B cell (primary cell): ENCODE measurements at regions not wholly inside any gene's neighbourhood (a gene's known extent, or its start where the extent isn't known, plus 50 kb on each side); places are given as distances from the start of the nearest gene placed in this dataset.
"Not testable (repeated sequence)": the region's sequence is repeated elsewhere in the genome, so short reads cannot be mapped to it uniquely, and the experiment has no call there.

Experiments used
- ATAC-seq: fragments of 200-7000 bp; cut with Tn5 transposase; one replicate; pipeline ENCODE4 v1.10.0; 2021; ENCODE audit warnings: low read depth, mild to moderate bottlenecking, moderate number of reproducible peaks, moderate library complexity
- CTCF ChIA-PET: fragments of 350-600 bp; sonication (Branson Sonifier 250); formaldehyde crosslinking; loops from one replicate; lab custom pipeline; 2021; ENCODE audit warnings: antibody characterized with exemption, inconsistent platforms; lab: Charles Lee
- POLR2A ChIA-PET: fragments of 350-600 bp; sonication (Branson Sonifier 250); formaldehyde crosslinking; loops from one replicate; lab custom pipeline; 2021; ENCODE audit warnings: antibody characterized with exemption; lab: Charles Lee
- DNase-seq: peaks from one replicate; pipeline ENCODE4 v3.0.0; 2013
- H2AFZ ChIP-seq: 2 replicates; pipeline ENCODE4 v1.6.1; 2012; ENCODE audit warnings: mild to moderate bottlenecking, low read depth, low read length; ENCODE audit not compliant: insufficient read depth, poor library complexity, severe bottlenecking
- H3K27ac ChIP-seq, 2 donors: 1 replicate in 1 of 2; 2 replicates in 1 of 2; pipeline ENCODE4 v1.5.1; 2012 to 2013; ENCODE audit warnings: low read length in 2 of 2, mild to moderate bottlenecking in 2 of 2, moderate library complexity in 1 of 2
- H3K27me3 ChIP-seq, 4 experiments: fragments of 200-600 bp in 1 of 4; sonication (generic) in 1 of 4; replicated peaks in 1 of 4; 1 replicate in 2 of 4; 2 replicates in 2 of 4; pipeline versions ENCODE4 v1.6.1 to v1.7.0; 2013 to 2016; ENCODE audit warnings: low read length in 3 of 4, mild to moderate bottlenecking in 2 of 4, mixed read lengths in 1 of 4, moderate library complexity in 1 of 4; ENCODE audit not compliant: insufficient read depth in 4 of 4, control insufficient read depth in 3 of 4; ENCODE audit errors: control extremely low read depth in 1 of 4
- H3K36me3 ChIP-seq, 2 experiments: replicated peaks in 1 of 2; 1 replicate in 1 of 2; 2 replicates in 1 of 2; pipeline versions ENCODE4 v1.6.1 to v1.7.1; 2013; ENCODE audit warnings: low read length in 1 of 2; ENCODE audit not compliant: insufficient read depth in 2 of 2, control insufficient read depth in 1 of 2; ENCODE audit errors: control extremely low read depth in 1 of 2, extremely low read depth in 1 of 2
- H3K4me1 ChIP-seq, 2 donors: fragments of 200-600 bp in 1 of 2; sonication (generic) in 1 of 2; 1 replicate in 1 of 2; 2 replicates in 1 of 2; pipeline versions ENCODE4 v1.5.1 to v1.6.1; 2013 to 2017; ENCODE audit warnings: low read length in 2 of 2; ENCODE audit not compliant: control insufficient read depth in 2 of 2, insufficient read depth in 2 of 2
- H3K4me2 ChIP-seq: replicated peaks from 2 replicates; pipeline ENCODE3; 2012; ENCODE audit warnings: mild to moderate bottlenecking, low read depth, low read length; ENCODE audit not compliant: poor library complexity, severe bottlenecking
- H3K4me3 ChIP-seq, 5 experiments: fragments of 200-600 bp in 1 of 5; sonication (generic) in 1 of 5; 1 replicate in 3 of 5; 2 replicates in 2 of 5; pipeline versions ENCODE4 v1.5.1 to v1.7.0; 2011 to 2016; ENCODE audit warnings: low read length in 4 of 5, mild to moderate bottlenecking in 4 of 5, low read depth in 2 of 5, control low read depth in 1 of 5, moderate library complexity in 1 of 5; ENCODE audit not compliant: insufficient read depth in 1 of 5; ENCODE audit errors: control extremely low read depth in 1 of 5, extremely low read depth in 1 of 5
- H3K79me2 ChIP-seq: fragments of 200-600 bp; sonication (generic); one replicate; pipeline ENCODE4 v1.6.0; 2016; ENCODE audit warnings: low read length; ENCODE audit not compliant: control insufficient read depth, insufficient read depth
- H3K9ac ChIP-seq: fragments of 200-600 bp; sonication (generic); 2 replicates; pipeline ENCODE4 v1.6.1; 2017; ENCODE audit warnings: mild to moderate bottlenecking, low read length, moderate library complexity
- H3K9me3 ChIP-seq, 3 donors: one replicate each; pipeline versions ENCODE4 v1.6.1 to v1.7.1; 2013; ENCODE audit warnings: low read length in 2 of 3; ENCODE audit not compliant: control insufficient read depth in 2 of 3, insufficient read depth in 1 of 3; ENCODE audit errors: control extremely low read depth in 1 of 3
- H4K20me1 ChIP-seq: 2 replicates; pipeline ENCODE4 v1.6.0; 2012; ENCODE audit warnings: mild to moderate bottlenecking, low read length; ENCODE audit not compliant: insufficient read depth, control insufficient read depth, poor library complexity, severe bottlenecking
- H3K27ac Mint-ChIP-seq: one replicate; pipeline ENCODE4 v1.8.0; 2021; ENCODE audit warnings: mixed read lengths
- H3K27me3 Mint-ChIP-seq: one replicate; pipeline ENCODE4 v1.8.0; 2021; ENCODE audit warnings: mixed read lengths
- H3K4me1 Mint-ChIP-seq: one replicate; pipeline ENCODE4 v1.8.0; 2021; ENCODE audit warnings: mixed read lengths
- H3K4me3 Mint-ChIP-seq: one replicate; pipeline ENCODE4 v1.8.0; 2021; ENCODE audit warnings: mixed read lengths
- H3K9me3 Mint-ChIP-seq: one replicate; pipeline ENCODE4 v1.8.0; 2022; ENCODE audit warnings: mixed read lengths; ENCODE audit not compliant: insufficient read depth
- CTCF ChIP-seq: fragments of 200-600 bp; IDR thresholded peaks from one replicate; pipeline ENCODE4 v1.8.0; 2022; ENCODE audit warnings: antibody characterized with exemption, mild to moderate bottlenecking
- EZH2 ChIP-seq: IDR thresholded peaks from 2 replicates; pipeline ENCODE4 v1.6.1; 2012; ENCODE audit warnings: borderline replicate concordance, low read depth, mild to moderate bottlenecking, moderate library complexity, low read length; ENCODE audit not compliant: insufficient read depth, poor library complexity, severe bottlenecking
- WGBS: methylation state at CpG from one replicate; pipeline ENCODE4 v1.1.5; 2013; ENCODE audit warnings: missing lambda C conversion rate; ENCODE audit not compliant: insufficient coverage; 5-methylcytosine and 5-hydroxymethylcytosine counted together
- intact Hi-C: fragments of 100-400 bp; cut with micrococcal nuclease; formaldehyde crosslinking; loops from one replicate; pipeline ENCODE4 v1.10.0; 2022

DNA sequence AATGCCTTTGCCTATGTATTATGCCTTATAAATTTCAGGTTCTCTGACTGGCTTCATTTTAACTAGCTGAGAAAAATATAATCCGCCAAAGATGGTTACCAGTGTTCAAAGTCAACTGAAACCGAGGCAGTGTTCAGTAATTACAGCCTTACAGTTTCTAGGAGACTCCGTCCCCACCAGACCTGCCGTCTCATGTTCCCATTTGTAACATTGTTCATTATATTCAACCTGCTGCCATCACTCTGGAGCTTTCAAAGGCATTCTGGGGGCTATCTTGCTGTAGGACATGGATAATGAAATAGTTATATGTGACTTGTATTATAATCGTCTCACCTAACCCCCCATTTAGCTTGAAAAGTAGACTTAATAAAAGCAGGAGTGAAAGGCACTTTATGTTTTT lies 302.5 kb downstream of the RWDD3 start:
- no peak overlapping the region for H2AFZ ChIP-seq
- Mint-ChIP-seq H3K27ac (no peak overlapping the region), H3K4me3 (no peak overlapping the region), H3K4me1 (no peaks in the 10 kb centered on the region), H3K9me3 (peaks cover 2% of the 10 kb centered on the region), H3K27me3 (no peaks in the 10 kb centered on the region)
- no peak overlapping the region for H3K4me2 ChIP-seq
- peaks cover 0 to 6% (median 0%) of the 10 kb centered on the region in 3 donors for H3K9me3 ChIP-seq
- DNase-seq (no peak), ATAC-seq (no peak)
- H3K27ac ChIP-seq: no peak overlapping the region
- intact Hi-C loops: no loop called here
- H3K4me3 ChIP-seq: no peak overlapping the region
- H3K36me3 ChIP-seq: no peaks in the 10 kb centered on the region
- H3K4me1 ChIP-seq: no peaks in the 10 kb centered on the region
- 77% methylated on average over 4 of the region's 5 CpGs for WGBS
- ChIA-PET POLR2A (no interaction called here), CTCF (no interaction called here)
- no peaks in the 10 kb centered on the region for H3K79me2 ChIP-seq
- no peak overlapping the region for H3K9ac ChIP-seq
- TF ChIP-seq CTCF (no peak), EZH2 (no peak)
- H4K20me1 ChIP-seq: no peaks in the 10 kb centered on the region
- H3K27me3 ChIP-seq: no peaks in the 10 kb centered on the region

GRCh38 chr1:95537176-95537575 lies 303.2 kb downstream of the RWDD3 start:
- H3K27me3 Mint-ChIP-seq: no peaks in the 10 kb centered on the region
- no peak for DNase-seq
- Histone ChIP-seq H3K9ac (no peak overlapping the region), H3K4me2 (no peak overlapping the region), H3K9me3 (peaks cover 0 to 6% (median 0%) of the 10 kb centered on the region in 3 donors), H3K36me3 (no peaks in the 10 kb centered on the region), H2AFZ (no peak overlapping the region), H3K27ac (no peak overlapping the region), H3K27me3 (no peaks in the 10 kb centered on the region), H3K4me3 (no peak overlapping the region), H3K4me1 (no peaks in the 10 kb centered on the region), H4K20me1 (no peaks in the 10 kb centered on the region), H3K79me2 (no peaks in the 10 kb centered on the region)
- ATAC-seq: no peak
- ChIA-PET CTCF (no interaction called here), POLR2A (no interaction called here)
- H3K4me1 Mint-ChIP-seq: no peaks in the 10 kb centered on the region
- H3K4me3 Mint-ChIP-seq: no peak overlapping the region
- 86% methylated on average over 2 of the region's 3 CpGs for WGBS
- TF ChIP-seq EZH2: no peak
- TF ChIP-seq CTCF: no peak
- intact Hi-C loops: no loop called here
- no peak overlapping the region for H3K27ac Mint-ChIP-seq
- peaks cover 2% of the 10 kb centered on the region for H3K9me3 Mint-ChIP-seq

GRCh38 chr1:95538242-95538641 lies 304.2 kb downstream of the RWDD3 start:
- H3K79me2 ChIP-seq, H3K4me3 Mint-ChIP-seq, H3K36me3 ChIP-seq, H3K27me3 Mint-ChIP-seq, CTCF ChIA-PET, H3K9me3 Mint-ChIP-seq, H3K4me3 ChIP-seq, intact Hi-C loops, POLR2A ChIA-PET, H2AFZ ChIP-seq, H3K9ac ChIP-seq, H3K4me2 ChIP-seq, H3K27ac Mint-ChIP-seq, H4K20me1 ChIP-seq, H3K27me3 ChIP-seq, H3K9me3 ChIP-seq, H3K4me1 ChIP-seq, H3K4me1 Mint-ChIP-seq, ATAC-seq, H3K27ac ChIP-seq, DNase-seq: not testable (repeated sequence)
- 96% methylated on average over 5 of the region's 7 CpGs for WGBS
